Adrenal gland (tissue), 9 donors: ENCODE measurements at regions not wholly inside any gene's neighbourhood (a gene's known extent, or its start where the extent isn't known, plus 50 kb on each side); places are given as distances from the start of the nearest gene placed in this dataset.

Experiments
- DNase-seq, 7 donors: peaks; one replicate each; pipeline ENCODE4 v3.0.0-alpha.2; 2019 to 2020
- H3K27ac ChIP-seq, 5 donors: fragments of 200-600 bp; sonication (generic) in 4 of 5; 1 replicate in 3 of 5; 2 replicates in 2 of 5; pipeline versions ENCODE4 v1.5.1 to v1.8.0; 2016 to 2020; ENCODE audit warnings: mild to moderate bottlenecking in 1 of 5
- H3K27me3 ChIP-seq: fragments of 200-600 bp; 2 replicates; pipeline ENCODE4 v1.8.0; 2021
- H3K36me3 ChIP-seq, 2 donors: fragments of 200-600 bp; replicated peaks in 1 of 2; 1 replicate in 1 of 2; 2 replicates in 1 of 2; pipeline versions ENCODE4 v1.5.1 to v1.8.0; 2018 to 2022
- H3K4me1 ChIP-seq, 2 donors: fragments of 200-600 bp; replicated peaks in 1 of 2; 1 replicate in 1 of 2; 2 replicates in 1 of 2; pipeline versions ENCODE4 v1.5.1 to v1.8.0; 2018 to 2021
- H3K4me3 ChIP-seq, 4 donors: fragments of 200-600 bp; sonication (generic) in 3 of 4; one replicate each; pipeline ENCODE4 v1.5.1; 2016 to 2018
- H3K9me3 ChIP-seq, 3 donors: fragments of 200-600 bp; sonication (generic) in 1 of 3; replicated peaks in 1 of 3; 1 replicate in 2 of 3; 2 replicates in 1 of 3; pipeline versions ENCODE4 v1.5.1 to v1.8.0; 2016 to 2021
- POLR2A ChIP-seq, 2 donors: fragments of 450-650 bp; IDR thresholded peaks; one replicate each; pipeline ENCODE4 v1.6.1; 2017; ENCODE audit warnings: antibody characterized with exemption in 2 of 2, mild to moderate bottlenecking in 2 of 2, moderate library complexity in 1 of 2
- WGBS, 4 donors: extraction: QIAGEN DNeasy Blood & Tissue Kit in 2 of 4; methylation state at CpG; one replicate each; pipeline versions ENCODE4 v1.1.5 to v1.1.7; 2013 to 2017; 5-methylcytosine and 5-hydroxymethylcytosine counted together
- intact Hi-C, 2 donors: fragments of 100-400 bp; cut with DNase I; formaldehyde crosslinking; loops; one replicate each; pipeline versions ENCODE4 v1.14.1 to v1.15.0; 2022 to 2023
- TF ChIP-seq, protein P1 (sequence below), 6 experiments: fragments of 450-650 bp in 4 of 6; fragments of 200-600 bp in 2 of 6; sonication (generic) in 1 of 6; IDR thresholded peaks; 1 replicate in 5 of 6; 2 replicates in 1 of 6; pipeline versions ENCODE4 v1.5.1 to v1.8.0; 2016 to 2021; ENCODE audit warnings: antibody characterized with exemption in 6 of 6, mild to moderate bottlenecking in 2 of 6, moderate library complexity in 1 of 6
- donor health status: healthy with polysubstance abuse.
- donor health status: Bipolar disorder and iron deficiency.
- donor health status: DM: yes; HTN: yes; CAD: no.
- donor health status: DM: no; HTN: no; CAD: no.
- donor health status: DM: no; HTN: no; CAD: no.

DNA sequence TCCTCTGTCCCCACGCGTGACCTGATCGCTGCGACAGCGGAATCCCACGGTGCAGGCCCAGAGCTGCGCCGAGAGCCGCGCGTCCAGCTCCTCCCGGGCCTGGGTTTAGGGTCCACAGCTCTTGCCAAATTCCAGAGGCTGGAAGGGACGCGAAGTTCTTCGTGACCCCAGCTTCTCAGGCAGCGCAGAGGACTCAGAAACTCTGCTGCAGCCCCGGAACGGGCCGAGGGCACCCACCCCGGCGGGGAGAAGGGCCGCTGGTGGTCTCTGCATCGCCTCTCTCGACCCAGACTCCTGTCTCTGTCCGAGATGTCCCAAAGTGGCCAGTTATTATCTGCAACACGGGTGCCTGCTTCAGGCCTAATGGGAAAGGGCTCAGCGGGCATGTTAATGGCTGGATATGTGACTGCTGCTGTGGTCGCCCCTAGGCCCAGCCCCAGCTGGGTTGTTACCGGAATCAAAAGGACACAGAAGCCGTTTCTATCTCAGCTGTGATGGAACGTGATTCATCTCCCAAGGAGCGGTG, 236.4 kb downstream of the VRK1 start:
- Histone ChIP-seq H3K27ac (no peak overlapping the region), H3K27me3 (peaks cover 33% of the 10 kb centered on the region), H3K4me3 (no peak overlapping the region), H3K9me3 (no peaks in the 10 kb centered on the region), H3K4me1 (no peaks in the 10 kb centered on the region), H3K36me3 (no peaks in the 10 kb centered on the region)
- TF ChIP-seq, protein P1, sequence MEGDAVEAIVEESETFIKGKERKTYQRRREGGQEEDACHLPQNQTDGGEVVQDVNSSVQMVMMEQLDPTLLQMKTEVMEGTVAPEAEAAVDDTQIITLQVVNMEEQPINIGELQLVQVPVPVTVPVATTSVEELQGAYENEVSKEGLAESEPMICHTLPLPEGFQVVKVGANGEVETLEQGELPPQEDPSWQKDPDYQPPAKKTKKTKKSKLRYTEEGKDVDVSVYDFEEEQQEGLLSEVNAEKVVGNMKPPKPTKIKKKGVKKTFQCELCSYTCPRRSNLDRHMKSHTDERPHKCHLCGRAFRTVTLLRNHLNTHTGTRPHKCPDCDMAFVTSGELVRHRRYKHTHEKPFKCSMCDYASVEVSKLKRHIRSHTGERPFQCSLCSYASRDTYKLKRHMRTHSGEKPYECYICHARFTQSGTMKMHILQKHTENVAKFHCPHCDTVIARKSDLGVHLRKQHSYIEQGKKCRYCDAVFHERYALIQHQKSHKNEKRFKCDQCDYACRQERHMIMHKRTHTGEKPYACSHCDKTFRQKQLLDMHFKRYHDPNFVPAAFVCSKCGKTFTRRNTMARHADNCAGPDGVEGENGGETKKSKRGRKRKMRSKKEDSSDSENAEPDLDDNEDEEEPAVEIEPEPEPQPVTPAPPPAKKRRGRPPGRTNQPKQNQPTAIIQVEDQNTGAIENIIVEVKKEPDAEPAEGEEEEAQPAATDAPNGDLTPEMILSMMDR (IDR thresholded peaks at IDR 0.05): no peak
- no peak for TF ChIP-seq POLR2A (IDR thresholded peaks at IDR 0.05)
- WGBS, 4 donors: 30 to 34% (median 31%) methylated on average over 20 to 32 of the region's 32 CpGs
- intact Hi-C loops: no loop called here
- no peak for DNase-seq

DNA sequence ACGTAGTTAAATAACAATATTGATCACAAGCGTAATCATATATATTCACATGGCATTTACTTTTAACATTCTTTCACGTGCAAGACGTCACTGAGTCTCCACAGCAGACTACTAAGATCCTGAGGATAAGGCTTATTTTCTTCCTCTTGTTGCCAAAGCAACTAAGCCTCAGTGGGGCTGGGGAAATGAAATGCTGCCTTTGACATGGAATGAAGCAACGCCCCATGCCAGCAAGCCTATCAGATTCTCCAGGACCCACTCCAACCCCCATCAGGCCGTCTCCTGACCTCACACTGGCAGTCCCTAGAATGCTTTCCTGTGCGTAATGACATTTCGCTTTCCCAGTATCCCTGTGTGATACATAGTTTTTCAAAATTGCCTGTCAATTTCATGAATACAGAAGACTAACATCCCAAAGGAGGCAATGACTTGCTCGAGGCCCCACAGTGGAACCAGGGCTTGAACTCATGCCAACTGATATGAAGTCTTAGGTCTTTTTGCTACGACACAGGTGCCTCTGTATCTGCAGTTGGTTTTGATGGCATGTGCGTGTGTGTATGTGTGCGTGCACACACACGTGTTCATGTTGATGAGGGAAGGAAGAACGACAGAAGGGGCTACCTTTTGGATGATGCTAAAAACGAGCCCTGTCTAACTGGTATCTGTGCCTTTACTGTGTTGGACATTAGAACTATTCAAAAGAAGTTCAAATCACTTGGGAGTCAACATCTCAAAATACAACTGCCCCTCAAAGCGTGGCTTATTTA, 239.1 kb downstream of the VRK1 start:
- Histone ChIP-seq H3K36me3 (no peaks in the 10 kb centered on the region), H3K9me3 (no peaks in the 10 kb centered on the region), H3K27ac (no peak overlapping the region), H3K27me3 (peaks cover 25% of the 10 kb centered on the region), H3K4me3 (no peak overlapping the region), H3K4me1 (no peaks in the 10 kb centered on the region)
- intact Hi-C loops: no loop called here
- 71 to 75% (median 74%) methylated on average over 15 to 16 of the region's 16 CpGs for WGBS, 4 donors
- no peak for TF ChIP-seq POLR2A (IDR thresholded peaks at IDR 0.05)
- TF ChIP-seq, protein P1 (IDR thresholded peaks at IDR 0.05): no peak
- no peak for DNase-seq

GRCh38 chr14:97039717-97040363, 242.7 kb downstream of the VRK1 start:
- H3K4me1 ChIP-seq: no peaks in the 10 kb centered on the region
- TF ChIP-seq, protein P1 (IDR thresholded peaks at IDR 0.05): no peak
- TF ChIP-seq POLR2A (IDR thresholded peaks at IDR 0.05): no peak
- peaks cover 3% of the 10 kb centered on the region for H3K27me3 ChIP-seq
- H3K4me3 ChIP-seq: no peak overlapping the region
- WGBS, 4 donors: 50 to 78% (median 61%) methylated on average over 1 of the region's 1 CpG
- no peak for DNase-seq
- intact Hi-C loops: no loop called here
- no peaks in the 10 kb centered on the region for H3K9me3 ChIP-seq
- H3K36me3 ChIP-seq: no peaks in the 10 kb centered on the region
- no peak overlapping the region for H3K27ac ChIP-seq

DNA sequence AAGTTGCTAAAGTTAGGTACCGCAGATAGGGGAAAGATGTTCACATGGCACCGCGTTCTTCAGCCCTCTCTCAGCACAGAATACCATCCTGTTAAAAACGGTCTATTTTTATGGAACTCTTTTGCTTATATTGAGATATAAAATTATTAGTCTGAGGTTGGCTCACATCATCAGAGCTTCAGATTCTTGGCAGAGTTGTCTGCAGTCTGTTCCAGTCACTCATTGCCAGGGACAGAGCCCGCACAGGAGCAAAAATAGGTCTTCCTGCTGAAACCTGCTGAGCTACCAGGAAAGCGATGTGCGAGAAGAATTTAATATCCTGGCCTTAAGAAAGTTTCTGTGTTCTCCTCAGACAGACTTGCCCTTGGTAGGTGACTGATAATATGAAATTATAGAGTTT, 249.8 kb downstream of the VRK1 start:
- DNase-seq: no peak
- no peak for TF ChIP-seq POLR2A (IDR thresholded peaks at IDR 0.05)
- TF ChIP-seq, protein P1 (IDR thresholded peaks at IDR 0.05): no peak
- Histone ChIP-seq H3K9me3 (no peaks in the 10 kb centered on the region), H3K36me3 (no peaks in the 10 kb centered on the region), H3K27me3 (no peaks in the 10 kb centered on the region), H3K4me1 (no peaks in the 10 kb centered on the region), H3K4me3 (no peak overlapping the region), H3K27ac (no peak overlapping the region)
- 88 to 91% (median 89%) methylated on average over 7 of the region's 7 CpGs for WGBS, 4 donors
- intact Hi-C loops: no loop called here
